ENCODE measurements at regions not wholly inside any gene's neighbourhood (a gene's known extent, or its start where the extent isn't known, plus 50 kb on each side); places are given as distances from the start of the nearest gene placed in this dataset.

- TF ChIP-seq CTCF (IDR thresholded peaks at IDR 0.05) (no peak), POLR2A (IDR thresholded peaks at IDR 0.05) (no peak)
Observed at GRCh38 chr20:18988701-18989100, 175.1 kb downstream of the SCP2D1 start.

Measured in adrenal gland (tissue), 5 donors.